ENCODE measurements at regions not wholly inside any gene's neighbourhood (a gene's known extent, or its start where the extent isn't known, plus 50 kb on each side); places are given as distances from the start of the nearest gene placed in this dataset.

DNA sequence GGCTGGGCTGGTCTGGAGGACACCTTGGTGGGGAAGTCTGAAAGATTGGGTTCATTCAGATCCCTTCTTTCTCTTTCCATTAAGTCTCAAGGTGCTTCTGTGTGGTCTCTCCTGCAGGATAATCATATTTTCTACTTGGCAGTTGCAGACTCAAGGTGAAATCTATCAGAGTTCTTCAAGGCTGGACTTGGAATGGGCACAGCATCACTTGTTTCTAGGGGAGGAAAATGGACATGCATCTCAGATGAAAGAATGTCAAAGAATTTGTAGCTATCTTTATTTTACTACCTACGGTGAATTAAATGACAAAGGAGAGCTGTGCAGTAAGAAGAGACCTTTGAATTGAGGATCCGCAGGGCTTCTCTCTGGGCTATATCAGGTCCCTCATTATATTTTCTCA is 69.8 kb upstream of the PAPPA start:
- DNase-seq (ENCODE audit: low spot score): no peak

DNA sequence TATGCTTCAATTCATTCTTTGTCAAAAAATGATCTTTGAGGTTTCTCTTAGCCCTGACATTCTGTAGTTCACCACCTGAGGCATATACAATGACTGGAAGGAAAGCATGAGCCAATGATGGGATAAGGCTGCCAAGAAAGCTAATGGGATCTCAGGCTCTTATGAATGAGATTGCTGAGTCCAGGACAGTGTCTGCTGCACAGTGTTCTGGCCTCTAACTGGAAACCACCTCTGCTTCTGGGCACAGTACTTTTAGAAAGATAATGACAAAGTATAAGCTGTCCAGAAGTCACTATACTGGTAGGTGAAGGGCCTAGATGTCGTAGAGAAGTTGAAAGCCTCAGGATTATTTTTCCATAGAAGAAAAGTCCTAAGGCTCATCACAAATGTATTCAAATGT is 69.1 kb upstream of the PAPPA start:
- no peak for DNase-seq (ENCODE audit: low spot score)

DNA sequence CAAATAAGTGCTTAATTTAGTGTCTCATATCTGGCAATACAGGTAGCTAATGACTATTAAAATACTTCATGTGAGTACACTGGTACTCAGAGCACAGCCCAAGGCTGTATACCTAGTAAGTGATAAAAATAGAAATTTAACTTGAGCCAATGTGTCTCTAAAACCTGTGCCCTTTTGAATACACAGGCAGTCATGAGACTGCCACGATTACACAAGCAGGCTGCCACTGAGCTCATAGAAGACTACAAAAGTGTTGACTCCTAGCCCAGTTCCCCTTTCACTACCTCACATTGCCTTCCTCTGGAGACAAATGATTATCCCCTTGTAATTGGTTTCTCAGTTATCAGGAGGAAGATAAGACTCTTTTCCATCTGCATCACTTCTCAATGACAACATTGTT is 66.3 kb upstream of the PAPPA start:
- DNase-seq (ENCODE audit: low spot score): no peak

DNA sequence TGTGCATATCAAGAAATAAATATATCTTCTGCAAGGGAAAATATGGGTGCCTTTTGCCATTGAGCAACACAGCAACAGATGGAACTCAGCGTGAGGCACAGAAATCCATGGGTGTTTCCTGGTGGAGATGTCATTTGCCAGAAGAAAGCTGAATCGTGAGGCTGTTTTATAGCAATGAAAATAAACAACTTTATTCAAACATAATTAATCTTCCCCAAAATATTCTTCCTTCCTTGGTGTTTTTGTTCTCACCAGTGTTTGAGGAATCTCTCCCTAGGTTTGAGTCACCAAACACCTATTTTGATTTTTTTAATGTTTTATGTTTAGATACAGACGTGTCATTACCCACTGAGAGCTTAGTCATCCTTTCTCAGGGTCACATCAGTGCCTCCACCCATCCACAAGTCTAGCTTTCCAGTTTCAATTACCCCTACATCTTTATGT is 65.8 kb upstream of the PAPPA start:
- no peak for DNase-seq (ENCODE audit: low spot score)

- no peak for DNase-seq (ENCODE audit: low spot score)
These were observed 65.2 kb upstream of the PAPPA start for GRCh38 chr9:116088396-116088795.

DNA sequence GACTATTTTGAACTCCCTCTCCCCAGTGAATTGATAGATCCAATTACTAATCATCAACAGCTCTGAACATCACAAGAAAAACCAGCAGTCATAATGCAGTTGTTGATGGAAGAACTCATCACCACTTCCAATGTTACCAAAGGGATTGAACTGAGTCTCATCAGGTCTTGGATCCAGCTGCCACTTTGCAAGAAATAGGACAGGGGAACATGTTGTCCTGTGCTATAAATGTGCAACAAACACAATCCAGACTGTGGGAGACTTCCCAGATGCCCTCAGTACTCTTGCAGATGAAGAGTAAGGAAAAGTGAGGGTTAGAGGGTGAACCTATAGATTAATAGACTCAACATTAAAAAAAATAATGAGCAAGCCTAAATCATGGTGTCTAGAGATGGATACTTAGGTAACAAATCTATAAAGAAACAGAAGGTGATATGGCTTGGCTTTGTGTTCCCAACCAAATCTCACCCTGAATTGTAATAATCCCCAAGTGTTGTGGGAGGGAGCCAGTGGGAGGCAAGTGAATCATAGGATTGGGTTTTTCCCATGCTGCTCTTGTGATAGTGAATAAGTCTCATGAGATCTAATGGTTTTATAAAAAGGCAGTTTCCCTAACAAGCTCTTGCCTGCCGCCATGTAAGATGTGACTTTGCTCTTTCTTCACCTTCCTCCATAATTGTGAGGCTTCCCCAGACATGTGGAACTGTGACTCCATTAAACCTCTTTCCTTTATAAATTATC is 63.4 kb upstream of the PAPPA start:
- DNase-seq (ENCODE audit: low spot score): no peak

DNA sequence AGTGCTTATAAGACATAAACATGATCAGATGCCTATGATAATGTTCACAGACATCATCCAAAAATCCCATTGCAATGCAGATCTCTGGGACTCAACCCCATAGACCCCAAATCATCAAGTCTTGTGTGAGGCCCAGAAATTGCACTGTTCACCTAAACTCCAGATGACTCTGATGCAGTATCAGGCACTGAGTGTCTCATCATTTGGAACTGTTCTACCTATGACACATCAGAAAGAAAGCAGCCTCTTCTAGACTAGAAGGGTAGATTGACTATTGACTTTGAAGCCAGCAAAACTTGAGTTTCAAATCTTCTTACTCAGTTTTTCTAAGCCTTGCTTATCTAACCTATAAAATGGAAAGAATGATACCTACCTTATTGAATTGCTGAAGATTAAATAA is 58.7 kb upstream of the PAPPA start:
- DNase-seq (ENCODE audit: low spot score): no peak

- no peak for DNase-seq (ENCODE audit: low spot score)
These were observed 58.2 kb upstream of the PAPPA start for GRCh38 chr9:116095403-116095802.

DNA sequence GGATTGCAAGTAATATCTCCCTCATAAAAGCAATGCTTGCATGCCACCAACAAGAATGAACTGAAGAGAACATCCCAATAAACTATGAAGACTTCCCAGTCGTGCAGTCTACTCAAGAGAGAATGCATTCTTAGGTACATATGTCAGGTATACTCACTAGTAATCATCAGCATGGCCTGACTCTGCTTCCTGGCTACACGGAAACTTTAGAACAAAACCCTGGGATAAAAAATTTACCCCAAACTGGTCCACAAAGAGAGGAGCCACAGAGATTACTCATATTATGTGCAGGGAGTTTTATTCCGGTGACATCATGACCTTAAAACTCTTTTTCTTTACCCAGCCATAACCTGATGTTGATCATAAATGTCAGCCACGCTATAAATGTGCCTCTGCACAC is 57.5 kb upstream of the PAPPA start:
- DNase-seq (ENCODE audit: low spot score): no peak

DNA sequence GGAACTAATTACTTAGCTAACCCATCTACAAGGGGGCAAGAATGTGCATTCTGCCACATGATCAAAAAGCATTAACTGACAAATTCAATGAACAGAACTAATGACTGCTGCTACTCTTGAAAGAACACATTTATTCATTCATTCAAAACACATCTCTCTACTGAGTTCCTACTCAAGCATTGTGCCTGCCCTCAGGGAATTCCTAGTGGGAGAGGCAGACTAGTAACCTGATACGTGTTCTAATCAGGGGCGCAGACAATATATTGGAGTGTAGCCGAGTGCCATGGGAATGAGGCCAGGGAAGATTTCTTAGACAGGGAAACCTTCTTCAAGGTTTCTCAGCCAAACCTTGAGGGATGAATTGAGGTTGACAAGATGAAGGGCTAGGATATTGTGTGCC is 56.7 kb upstream of the PAPPA start:
- DNase-seq (ENCODE audit: low spot score): no peak

- DNase-seq (ENCODE audit: low spot score): no peak
These were observed 55.1 kb upstream of the PAPPA start for GRCh38 chr9:116098476-116098875.

GRCh38 chr9:116099821-116100220 is 53.8 kb upstream of the PAPPA start:
- no peak for DNase-seq (ENCODE audit: low spot score)

DNA sequence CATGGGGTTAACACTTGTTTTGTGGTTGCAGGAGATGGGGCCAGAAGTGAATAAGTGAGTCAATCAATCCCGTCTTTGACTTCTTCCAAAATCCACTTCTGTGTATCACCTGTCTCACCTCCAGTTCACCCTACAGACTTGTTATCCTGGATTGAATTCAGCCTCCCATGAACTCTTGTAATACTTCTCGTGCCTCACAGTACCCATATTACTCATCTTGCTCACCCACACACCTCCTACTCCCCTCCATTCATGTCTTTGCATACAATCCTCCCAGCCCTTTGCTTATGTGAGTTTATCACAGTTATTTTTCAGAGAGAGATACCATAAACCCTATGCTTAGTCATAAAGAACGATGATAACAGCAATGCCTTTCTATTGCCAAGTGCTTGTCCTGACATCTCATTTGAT is 52.9 kb upstream of the PAPPA start:
- DNase-seq (ENCODE audit: low spot score): no peak

DNA sequence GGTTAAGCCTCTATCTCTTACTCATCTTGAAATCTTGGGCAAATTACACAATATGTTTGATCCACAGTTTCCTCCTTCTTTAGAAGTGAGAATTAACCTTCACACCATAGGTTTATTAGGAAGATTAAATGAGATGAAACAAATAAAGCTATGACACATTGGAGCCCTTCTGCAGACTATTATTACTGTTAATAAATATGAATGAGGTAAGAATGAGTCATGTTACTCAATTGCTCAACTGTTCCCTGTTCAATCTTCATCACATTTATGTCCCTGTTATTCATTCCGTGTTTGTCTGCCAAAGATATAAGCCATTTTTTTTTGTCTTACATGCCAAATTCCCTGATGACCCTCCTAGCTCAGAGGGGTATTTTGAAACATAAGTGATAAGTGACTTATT is 52.1 kb upstream of the PAPPA start:
- no peak for DNase-seq (ENCODE audit: low spot score)

DNA sequence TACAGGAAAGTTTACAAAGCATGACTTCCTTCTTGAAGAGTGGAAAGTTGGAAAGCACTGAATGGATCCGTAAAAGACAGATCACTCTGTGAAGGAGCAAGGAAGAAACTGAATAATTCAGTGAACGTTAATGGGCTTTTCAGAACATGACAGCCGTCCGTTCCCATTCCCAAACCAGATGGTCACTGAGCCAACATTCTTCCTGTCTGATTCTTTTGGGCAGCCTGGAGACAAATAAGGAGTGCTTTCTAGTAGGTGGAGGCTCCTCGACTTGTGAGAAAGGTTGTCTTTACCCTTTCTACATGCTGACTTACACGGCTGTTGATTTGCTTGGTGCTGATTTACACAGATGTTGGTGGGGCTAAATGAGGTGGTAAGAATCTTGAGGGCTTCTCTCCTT is 51.0 kb upstream of the PAPPA start:
- DNase-seq (ENCODE audit: low spot score): no peak
